Endothelial cell of umbilical vein (primary cell): ENCODE measurements at regions not wholly inside any gene's neighbourhood (a gene's known extent, or its start where the extent isn't known, plus 50 kb on each side); places are given as distances from the start of the nearest gene placed in this dataset.

Experiments
- BruUV-seq: library from RNA; stranded (reverse); fragments of 400-500 nt; replicated peaks from 2 replicates; lab custom pipeline; 2021; lab: Mats Ljungman, UMichigan
- CTCF ChIA-PET: fragments of 300-600, 350-600 bp; sonication (Branson Sonifier 250); formaldehyde crosslinking; loops from one replicate; lab custom pipeline; 2021; ENCODE audit warnings: antibody characterized with exemption, inconsistent platforms; lab: Charles Lee
- POLR2A ChIA-PET: fragments of 300-600, 350-600 bp; sonication (Branson Sonifier 250); formaldehyde crosslinking; loops from one replicate; lab custom pipeline; 2021; ENCODE audit warnings: antibody characterized with exemption, inconsistent platforms; lab: Charles Lee
- DNase-seq: peaks from one replicate; pipeline ENCODE4 v3.0.0-alpha.2; 2011; ENCODE audit warnings: low read depth, low spot score
- FAIRE-seq: peaks from 2 replicates; lab custom pipeline; 2011; peaks lifted over from hg19 to GRCh38; lab: Jason Lieb, UNC
- H2AFZ ChIP-seq: 2 replicates; pipeline ENCODE4 v1.6.0; 2012; ENCODE audit warnings: low read depth, low read length, control low read depth, inconsistent platforms
- H3K27ac ChIP-seq: 2 replicates; pipeline ENCODE4 v1.5.1; 2011; ENCODE audit warnings: low read depth, mild to moderate bottlenecking, control low read depth, low read length, moderate library complexity; ENCODE audit not compliant: insufficient read depth
- H3K27me3 ChIP-seq, 2 experiments: 2 replicates each; pipeline versions ENCODE4 v1.6.0 to v1.6.1; 2011; ENCODE audit warnings: low read length in 2 of 2, mixed read lengths in 1 of 2; ENCODE audit not compliant: control insufficient read depth in 2 of 2, insufficient read depth in 2 of 2
- H3K36me3 ChIP-seq, 2 experiments: 2 replicates in 1 of 2; 3 replicates in 1 of 2; pipeline ENCODE4 v1.5.1; 2011; ENCODE audit warnings: low read length in 2 of 2, mild to moderate bottlenecking in 1 of 2, moderate library complexity in 1 of 2; ENCODE audit not compliant: control insufficient read depth in 2 of 2, insufficient read depth in 2 of 2; ENCODE audit errors: extremely low read depth in 1 of 2
- H3K4me1 ChIP-seq: 3 replicates; pipeline ENCODE4 v1.5.1; 2011; ENCODE audit warnings: mild to moderate bottlenecking, low read length; ENCODE audit not compliant: control insufficient read depth, insufficient read depth; ENCODE audit errors: extremely low read depth
- H3K4me2 ChIP-seq: 2 replicates; pipeline ENCODE4 v1.6.1; 2011; ENCODE audit warnings: low read length, control low read depth, mixed read lengths; ENCODE audit not compliant: insufficient read depth
- H3K4me3 ChIP-seq, 3 experiments: fragments of 200-600 bp in 1 of 3; sonication (generic), shearing (Covaris generic) in 1 of 3; replicated peaks in 1 of 3; 2 replicates each; pipeline ENCODE4 v1.5.1; 2011 to 2016; ENCODE audit warnings: control low read depth in 3 of 3, low read length in 3 of 3, mild to moderate bottlenecking in 2 of 3, inconsistent platforms in 1 of 3, low read depth in 1 of 3, moderate library complexity in 1 of 3; ENCODE audit not compliant: insufficient read depth in 1 of 3
- H3K79me2 ChIP-seq: 2 replicates; pipeline ENCODE4 v1.6.0; 2012; ENCODE audit warnings: low read length, inconsistent platforms; ENCODE audit not compliant: control insufficient read depth, insufficient read depth
- H3K9ac ChIP-seq: replicated peaks from 2 replicates; pipeline ENCODE3; 2011; ENCODE audit warnings: low read length, control low read depth; ENCODE audit not compliant: insufficient read depth; ENCODE audit errors: extremely low read depth
- H3K9me1 ChIP-seq: replicated peaks from 3 replicates; pipeline ENCODE4 v1.6.0; 2011; ENCODE audit warnings: mild to moderate bottlenecking, low read length; ENCODE audit not compliant: control insufficient read depth, insufficient read depth; ENCODE audit errors: extremely low read depth
- H3K9me3 ChIP-seq: replicated peaks from 2 replicates; pipeline ENCODE4 v1.5.1; 2012; ENCODE audit warnings: low read length, inconsistent platforms; ENCODE audit not compliant: control insufficient read depth, insufficient read depth
- H4K20me1 ChIP-seq: replicated peaks from 2 replicates; pipeline ENCODE3; 2011; ENCODE audit warnings: mild to moderate bottlenecking, low read length; ENCODE audit not compliant: control insufficient read depth, insufficient read depth; ENCODE audit errors: extremely low read depth
- EZH2 ChIP-seq: IDR thresholded peaks from 2 replicates; pipeline ENCODE4 v1.6.1; 2012; ENCODE audit warnings: borderline replicate concordance, low read depth, mild to moderate bottlenecking, moderate library complexity, low read length, inconsistent platforms; ENCODE audit not compliant: severe bottlenecking
- FOS ChIP-seq: IDR thresholded peaks from 2 replicates; pipeline ENCODE4 v1.6.1; 2011; ENCODE audit warnings: mild to moderate bottlenecking, low read length, moderate library complexity, borderline replicate concordance; ENCODE audit not compliant: insufficient read depth
- GATA2 ChIP-seq: IDR thresholded peaks from 2 replicates; pipeline ENCODE4 v1.7.0; 2011; ENCODE audit warnings: low read depth, mild to moderate bottlenecking, moderate library complexity, mixed read lengths, low read length; ENCODE audit not compliant: insufficient read length, insufficient read depth
- JUN ChIP-seq: IDR thresholded peaks from 2 replicates; pipeline ENCODE4 v1.6.1; 2011; ENCODE audit warnings: borderline replicate concordance, low read depth; ENCODE audit not compliant: insufficient read length, insufficient read depth
- MYC ChIP-seq: IDR thresholded peaks from one replicate; pipeline ENCODE4 v1.6.1; 2011; ENCODE audit warnings: mild to moderate bottlenecking, low read depth, low read length
- POLR2A ChIP-seq: IDR thresholded peaks from 2 replicates; pipeline ENCODE4 v1.6.1; 2012; ENCODE audit warnings: low read depth, mild to moderate bottlenecking, control low read depth, low read length
- POLR2AphosphoS5 ChIP-seq: IDR thresholded peaks from 2 replicates; pipeline ENCODE4 v1.6.1; 2012; ENCODE audit warnings: low read depth, mild to moderate bottlenecking, control low read depth, low read length, moderate library complexity; ENCODE audit not compliant: insufficient read depth
- dilution Hi-C: fragments of 300-500 bp; cut with MboI; formaldehyde crosslinking; loops from one replicate; pipeline ENCODE4 v1.15.0; 2019; ENCODE audit warnings: low sequenced_read_pairs; ENCODE audit not compliant: extremely low pct_ligation_motif_present
- intact Hi-C: fragments of 100-400 bp; cut with micrococcal nuclease; formaldehyde crosslinking; loops from one replicate; pipeline ENCODE4 v1.10.0; 2022
- TF ChIP-seq, protein P1 (sequence below): IDR thresholded peaks from 2 replicates; pipeline ENCODE4 v1.6.1; 2011; ENCODE audit not compliant: insufficient read depth, insufficient read length
- TF ChIP-seq, protein P2 (sequence below), 2 donors: IDR thresholded peaks; 1 replicate in 1 of 2; 2 replicates in 1 of 2; pipeline ENCODE4 v1.5.1; 2011; ENCODE audit warnings: low read length in 2 of 2, mild to moderate bottlenecking in 2 of 2, moderate library complexity in 2 of 2, control low read depth in 1 of 2, inconsistent platforms in 1 of 2, low read depth in 1 of 2; ENCODE audit not compliant: insufficient read depth in 1 of 2; ENCODE audit errors: extremely low read depth in 1 of 2

DNA sequence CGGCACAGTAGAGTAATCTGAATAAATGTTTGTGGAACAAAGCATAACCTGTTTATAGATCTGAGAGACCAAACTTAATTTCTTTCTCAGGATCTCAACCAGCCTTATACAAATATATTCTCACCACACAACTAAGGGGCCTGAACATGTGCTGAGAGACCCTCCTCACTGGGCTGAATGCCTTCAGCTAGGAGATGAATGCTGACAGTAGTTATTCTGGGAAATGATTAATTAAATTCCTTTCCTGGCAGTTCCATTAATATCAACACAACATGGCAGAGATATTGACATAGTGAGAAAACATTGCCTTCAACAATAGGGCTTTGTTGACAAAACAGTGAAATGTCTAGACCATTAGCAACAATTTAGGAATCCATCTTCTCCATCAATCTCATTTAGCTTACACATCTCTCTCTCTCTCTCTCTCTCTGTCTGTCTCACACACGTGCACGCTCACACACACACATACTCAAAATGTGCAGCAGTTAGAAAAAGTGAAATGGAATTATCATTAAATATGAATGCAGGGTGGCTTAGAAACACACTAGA lies 780.8 kb upstream of the CDH8 start:
- Histone ChIP-seq H3K4me2 (no peak overlapping the region), H3K9ac (no peak overlapping the region), H3K79me2 (no peaks in the 10 kb centered on the region), H3K27me3 (no peaks in the 10 kb centered on the region), H2AFZ (no peak overlapping the region), H3K27ac (no peak overlapping the region), H3K9me1 (no peaks in the 10 kb centered on the region), H3K4me3 (no peak overlapping the region), H3K9me3 (no peaks in the 10 kb centered on the region), H4K20me1 (no peaks in the 10 kb centered on the region), H3K4me1 (no peaks in the 10 kb centered on the region), H3K36me3 (no peaks in the 10 kb centered on the region)
- BruUV-seq, result no TSS peak
- ChIA-PET CTCF (no interaction called here), POLR2A (no interaction called here)
- dilution Hi-C loops (no loop called here), intact Hi-C loops (no loop called here)
- no peak for DNase-seq
- no peak for FAIRE-seq
- TF ChIP-seq, protein P1, sequence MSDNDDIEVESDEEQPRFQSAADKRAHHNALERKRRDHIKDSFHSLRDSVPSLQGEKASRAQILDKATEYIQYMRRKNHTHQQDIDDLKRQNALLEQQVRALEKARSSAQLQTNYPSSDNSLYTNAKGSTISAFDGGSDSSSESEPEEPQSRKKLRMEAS, result no peak
- TF ChIP-seq POLR2A, result no peak

DNA sequence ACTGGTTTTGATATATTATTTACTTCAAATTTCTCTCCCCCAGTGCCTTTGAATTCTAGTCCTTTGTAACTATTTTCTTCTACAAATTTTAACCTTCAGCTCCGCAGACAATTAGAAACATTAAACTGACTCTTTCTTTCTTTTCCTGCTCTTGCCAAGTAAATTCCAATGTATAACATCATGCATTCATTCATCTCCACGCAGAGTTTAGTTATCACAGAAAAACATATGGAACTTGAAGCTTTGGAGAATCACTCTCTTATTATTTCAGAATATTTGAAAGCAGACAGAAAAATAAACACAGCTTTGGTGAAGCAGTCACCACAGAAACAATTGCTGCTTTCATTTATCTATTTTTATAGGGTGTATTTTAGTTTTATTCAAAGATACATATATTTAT lies 778.7 kb upstream of the CDH8 start:
- Histone ChIP-seq H3K27ac (no peak overlapping the region), H3K79me2 (no peaks in the 10 kb centered on the region), H3K4me3 (no peak overlapping the region), H3K4me1 (no peaks in the 10 kb centered on the region), H4K20me1 (no peaks in the 10 kb centered on the region), H3K9ac (no peak overlapping the region), H3K27me3 (no peaks in the 10 kb centered on the region), H3K36me3 (no peaks in the 10 kb centered on the region), H3K9me1 (no peaks in the 10 kb centered on the region), H3K4me2 (no peak overlapping the region), H2AFZ (no peak overlapping the region), H3K9me3 (no peaks in the 10 kb centered on the region)
- TF ChIP-seq MYC, result no peak
- no peak for TF ChIP-seq POLR2AphosphoS5
- TF ChIP-seq JUN, result no peak
- TF ChIP-seq, protein P1, result no peak
- TF ChIP-seq, protein P2, sequence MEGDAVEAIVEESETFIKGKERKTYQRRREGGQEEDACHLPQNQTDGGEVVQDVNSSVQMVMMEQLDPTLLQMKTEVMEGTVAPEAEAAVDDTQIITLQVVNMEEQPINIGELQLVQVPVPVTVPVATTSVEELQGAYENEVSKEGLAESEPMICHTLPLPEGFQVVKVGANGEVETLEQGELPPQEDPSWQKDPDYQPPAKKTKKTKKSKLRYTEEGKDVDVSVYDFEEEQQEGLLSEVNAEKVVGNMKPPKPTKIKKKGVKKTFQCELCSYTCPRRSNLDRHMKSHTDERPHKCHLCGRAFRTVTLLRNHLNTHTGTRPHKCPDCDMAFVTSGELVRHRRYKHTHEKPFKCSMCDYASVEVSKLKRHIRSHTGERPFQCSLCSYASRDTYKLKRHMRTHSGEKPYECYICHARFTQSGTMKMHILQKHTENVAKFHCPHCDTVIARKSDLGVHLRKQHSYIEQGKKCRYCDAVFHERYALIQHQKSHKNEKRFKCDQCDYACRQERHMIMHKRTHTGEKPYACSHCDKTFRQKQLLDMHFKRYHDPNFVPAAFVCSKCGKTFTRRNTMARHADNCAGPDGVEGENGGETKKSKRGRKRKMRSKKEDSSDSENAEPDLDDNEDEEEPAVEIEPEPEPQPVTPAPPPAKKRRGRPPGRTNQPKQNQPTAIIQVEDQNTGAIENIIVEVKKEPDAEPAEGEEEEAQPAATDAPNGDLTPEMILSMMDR (IDR thresholded peaks at IDR 0.05; ENCODE audit: extremely low read depth in 1 of 2, insufficient read depth in 1 of 2, low read depth in 1 of 2, low read length in 2 of 2), result no peak
- no peak for TF ChIP-seq FOS
- no peak for TF ChIP-seq EZH2
- no peak for TF ChIP-seq POLR2A
- no peak for TF ChIP-seq GATA2
- CTCF ChIA-PET, result interaction anchor here (0.6 kb wide), 1 partner anchor 1235 kb away, joined by 3 read pairs; no protein-coding TSS in a partner anchor
- FAIRE-seq (no peak), DNase-seq (no peak)
- dilution Hi-C loops, result no loop called here
- intact Hi-C loops, result no loop called here
- BruUV-seq, result no TSS peak
- POLR2A ChIA-PET, result no interaction called here
